PFSK-1 (cell line): ENCODE measurements at regions not wholly inside any gene's neighbourhood (a gene's known extent, or its start where the extent isn't known, plus 50 kb on each side); places are given as distances from the start of the nearest gene placed in this dataset.

ENCODE experiments used
- POLR2AphosphoS5 ChIP-seq: IDR thresholded peaks from 2 replicates; pipeline ENCODE4 v1.6.1; 2012; ENCODE audit warnings: low read depth, mild to moderate bottlenecking, control low read depth, low read length, moderate library complexity
- SIN3A ChIP-seq: IDR thresholded peaks from 2 replicates; pipeline ENCODE4 v1.6.1; 2012; ENCODE audit warnings: mild to moderate bottlenecking, low read length, moderate library complexity, borderline replicate concordance; ENCODE audit not compliant: insufficient read depth
- TF ChIP-seq, protein P1 (sequence below), 2 experiments: IDR thresholded peaks; 2 replicates each; pipeline versions ENCODE4 v1.6.1 to v1.8.0; 2011 to 2012; ENCODE audit warnings: low read depth in 2 of 2, low read length in 2 of 2, control low read depth in 1 of 2, inconsistent platforms in 1 of 2, mild to moderate bottlenecking in 1 of 2, moderate library complexity in 1 of 2; ENCODE audit not compliant: insufficient read depth in 1 of 2

DNA sequence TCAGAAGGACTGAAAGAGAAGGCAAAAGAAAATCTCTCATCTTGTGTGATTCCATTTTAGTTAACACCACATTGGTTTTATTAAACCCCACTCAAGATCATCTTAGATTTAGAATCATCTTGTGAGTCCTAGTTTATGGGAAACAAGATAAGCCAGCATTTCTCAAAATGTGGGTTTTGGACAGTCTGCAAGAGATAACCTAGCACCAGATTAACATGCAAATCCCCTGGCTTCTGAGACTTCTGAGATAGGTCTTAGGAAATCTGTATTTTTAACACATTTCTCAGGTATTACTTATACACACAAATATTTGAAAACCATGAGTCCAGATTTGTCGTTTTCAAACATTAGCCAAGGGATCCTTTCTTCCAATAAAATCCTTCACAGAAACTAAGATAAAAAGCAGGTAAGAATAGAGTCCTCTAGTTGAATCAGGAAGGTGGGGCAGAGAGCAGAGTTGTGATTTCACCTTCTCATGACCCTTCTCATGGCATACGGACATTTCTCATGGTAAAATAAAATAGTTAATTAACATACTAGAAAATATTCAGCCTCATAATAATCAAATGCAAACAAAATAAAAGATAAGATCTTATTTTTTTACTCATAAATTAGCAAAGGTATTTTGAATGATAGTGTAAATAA lies 287.2 kb upstream of the FN1 start:
- TF ChIP-seq POLR2AphosphoS5 (no peak), SIN3A (no peak)
- TF ChIP-seq, protein P1, sequence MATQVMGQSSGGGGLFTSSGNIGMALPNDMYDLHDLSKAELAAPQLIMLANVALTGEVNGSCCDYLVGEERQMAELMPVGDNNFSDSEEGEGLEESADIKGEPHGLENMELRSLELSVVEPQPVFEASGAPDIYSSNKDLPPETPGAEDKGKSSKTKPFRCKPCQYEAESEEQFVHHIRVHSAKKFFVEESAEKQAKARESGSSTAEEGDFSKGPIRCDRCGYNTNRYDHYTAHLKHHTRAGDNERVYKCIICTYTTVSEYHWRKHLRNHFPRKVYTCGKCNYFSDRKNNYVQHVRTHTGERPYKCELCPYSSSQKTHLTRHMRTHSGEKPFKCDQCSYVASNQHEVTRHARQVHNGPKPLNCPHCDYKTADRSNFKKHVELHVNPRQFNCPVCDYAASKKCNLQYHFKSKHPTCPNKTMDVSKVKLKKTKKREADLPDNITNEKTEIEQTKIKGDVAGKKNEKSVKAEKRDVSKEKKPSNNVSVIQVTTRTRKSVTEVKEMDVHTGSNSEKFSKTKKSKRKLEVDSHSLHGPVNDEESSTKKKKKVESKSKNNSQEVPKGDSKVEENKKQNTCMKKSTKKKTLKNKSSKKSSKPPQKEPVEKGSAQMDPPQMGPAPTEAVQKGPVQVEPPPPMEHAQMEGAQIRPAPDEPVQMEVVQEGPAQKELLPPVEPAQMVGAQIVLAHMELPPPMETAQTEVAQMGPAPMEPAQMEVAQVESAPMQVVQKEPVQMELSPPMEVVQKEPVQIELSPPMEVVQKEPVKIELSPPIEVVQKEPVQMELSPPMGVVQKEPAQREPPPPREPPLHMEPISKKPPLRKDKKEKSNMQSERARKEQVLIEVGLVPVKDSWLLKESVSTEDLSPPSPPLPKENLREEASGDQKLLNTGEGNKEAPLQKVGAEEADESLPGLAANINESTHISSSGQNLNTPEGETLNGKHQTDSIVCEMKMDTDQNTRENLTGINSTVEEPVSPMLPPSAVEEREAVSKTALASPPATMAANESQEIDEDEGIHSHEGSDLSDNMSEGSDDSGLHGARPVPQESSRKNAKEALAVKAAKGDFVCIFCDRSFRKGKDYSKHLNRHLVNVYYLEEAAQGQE (IDR thresholded peaks at IDR 0.05; ENCODE audit: insufficient read depth in 1 of 2, low read depth in 2 of 2, low read length in 2 of 2) = no peak
